NB4 (cell line): ENCODE measurements at regions not wholly inside any gene's neighbourhood (a gene's known extent, or its start where the extent isn't known, plus 50 kb on each side); places are given as distances from the start of the nearest gene placed in this dataset.

Source experiments
- POLR2A ChIP-seq: IDR thresholded peaks from 2 replicates; pipeline ENCODE4 v1.6.1; 2011; ENCODE audit warnings: mild to moderate bottlenecking; ENCODE audit not compliant: insufficient read length; ENCODE audit errors: extremely low read depth
- TF ChIP-seq, protein P1 (sequence below): IDR thresholded peaks from one replicate; pipeline ENCODE4 v1.5.1; 2012; ENCODE audit warnings: low read depth, low read length

DNA sequence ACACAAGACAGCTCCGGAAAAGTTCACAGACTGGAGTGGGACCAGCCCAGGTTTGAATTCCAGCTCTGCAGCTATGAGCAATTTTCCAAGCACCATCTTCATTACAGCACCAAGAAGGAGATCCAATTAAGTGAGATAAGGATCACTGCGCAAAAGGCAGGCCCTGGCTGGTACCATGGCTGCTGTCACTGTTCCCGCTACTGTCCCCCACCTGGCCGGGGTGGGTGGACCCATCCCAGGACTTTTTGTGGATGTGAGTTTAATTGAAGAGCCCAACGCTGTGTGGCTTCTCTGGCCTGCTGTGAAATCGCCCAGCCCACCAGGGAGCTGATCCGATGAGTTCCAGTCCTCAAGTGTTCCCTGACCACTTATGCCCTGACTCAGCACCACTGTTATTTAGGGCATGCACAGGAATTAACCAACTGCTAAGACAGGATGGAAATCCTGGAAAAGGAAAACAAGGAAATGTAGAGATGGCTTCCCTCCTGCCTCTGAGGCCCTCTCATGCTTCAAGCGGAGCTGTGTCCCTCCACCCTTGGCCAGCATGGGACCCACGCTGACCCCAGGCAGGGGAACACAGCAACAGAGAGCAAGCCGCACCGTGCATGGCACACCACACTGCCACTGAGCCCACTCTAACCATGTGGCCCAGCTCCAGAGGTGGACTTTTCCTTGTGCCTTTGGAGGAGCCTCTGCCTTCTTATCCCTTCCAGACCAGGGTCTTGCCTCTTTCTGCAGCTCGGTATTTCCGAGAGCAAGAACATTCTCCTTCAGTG lies 150.0 kb upstream of the CST7 start:
- TF ChIP-seq, protein P1, sequence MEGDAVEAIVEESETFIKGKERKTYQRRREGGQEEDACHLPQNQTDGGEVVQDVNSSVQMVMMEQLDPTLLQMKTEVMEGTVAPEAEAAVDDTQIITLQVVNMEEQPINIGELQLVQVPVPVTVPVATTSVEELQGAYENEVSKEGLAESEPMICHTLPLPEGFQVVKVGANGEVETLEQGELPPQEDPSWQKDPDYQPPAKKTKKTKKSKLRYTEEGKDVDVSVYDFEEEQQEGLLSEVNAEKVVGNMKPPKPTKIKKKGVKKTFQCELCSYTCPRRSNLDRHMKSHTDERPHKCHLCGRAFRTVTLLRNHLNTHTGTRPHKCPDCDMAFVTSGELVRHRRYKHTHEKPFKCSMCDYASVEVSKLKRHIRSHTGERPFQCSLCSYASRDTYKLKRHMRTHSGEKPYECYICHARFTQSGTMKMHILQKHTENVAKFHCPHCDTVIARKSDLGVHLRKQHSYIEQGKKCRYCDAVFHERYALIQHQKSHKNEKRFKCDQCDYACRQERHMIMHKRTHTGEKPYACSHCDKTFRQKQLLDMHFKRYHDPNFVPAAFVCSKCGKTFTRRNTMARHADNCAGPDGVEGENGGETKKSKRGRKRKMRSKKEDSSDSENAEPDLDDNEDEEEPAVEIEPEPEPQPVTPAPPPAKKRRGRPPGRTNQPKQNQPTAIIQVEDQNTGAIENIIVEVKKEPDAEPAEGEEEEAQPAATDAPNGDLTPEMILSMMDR: no peak
- TF ChIP-seq POLR2A: no peak
